Activated CD4-positive, alpha-beta T cell treated with anti-CD3 and anti-CD28 coated beads for 36 hours (primary cell): ENCODE measurements at regions not wholly inside any gene's neighbourhood (a gene's known extent, or its start where the extent isn't known, plus 50 kb on each side); places are given as distances from the start of the nearest gene placed in this dataset.

Experiments
- ATAC-seq: fragments of 200-7000 bp; cut with Tn5 transposase; one replicate; pipeline ENCODE4 v1.10.0; 2021; ENCODE audit warnings: mild to moderate bottlenecking, moderate library complexity
- CTCF ChIA-PET: fragments of 350-600 bp; sonication (Branson Sonifier 250); formaldehyde crosslinking; loops from one replicate; lab custom pipeline; 2021; ENCODE audit warnings: antibody characterized with exemption; lab: Charles Lee
- POLR2A ChIA-PET: fragments of 350-600 bp; sonication (Branson Sonifier 250); formaldehyde crosslinking; loops from one replicate; lab custom pipeline; 2021; ENCODE audit warnings: antibody characterized with exemption, inconsistent platforms; lab: Charles Lee
- DNase-seq: peaks from one replicate; pipeline ENCODE4 v3.0.0-alpha.2; 2020
- H3K27ac Mint-ChIP-seq: one replicate; pipeline ENCODE4 v1.8.0; 2021; ENCODE audit warnings: mixed read lengths
- H3K27me3 Mint-ChIP-seq: one replicate; pipeline ENCODE4 v1.8.0; 2021; ENCODE audit warnings: mixed read lengths
- H3K36me3 Mint-ChIP-seq: one replicate; pipeline ENCODE4 v1.8.0; 2021; ENCODE audit warnings: low read depth, mixed read lengths
- H3K4me1 Mint-ChIP-seq: one replicate; pipeline ENCODE4 v1.8.0; 2021; ENCODE audit warnings: mixed read lengths
- H3K4me3 Mint-ChIP-seq: one replicate; pipeline ENCODE4 v1.8.0; 2021; ENCODE audit warnings: mild to moderate bottlenecking, moderate library complexity, mixed read lengths
- H3K9me3 Mint-ChIP-seq: one replicate; pipeline ENCODE4 v1.8.0; 2021; ENCODE audit warnings: low read depth, mixed read lengths
- intact Hi-C, 2 experiments: fragments of 100-400 bp; cut with DNase I in 1 of 2; cut with micrococcal nuclease in 1 of 2; formaldehyde crosslinking; loops; one replicate each; pipeline versions ENCODE4 v1.14.2 to v1.15.1; 2022 to 2024; cut with DNase I, micrococcal nuclease

- Mint-ChIP-seq H3K9me3 (peaks cover 7% of the 10 kb centered on the region), H3K27me3 (no peaks in the 10 kb centered on the region), H3K27ac (no peak overlapping the region), H3K36me3 (peaks cover 2% of the 10 kb centered on the region), H3K4me1 (no peaks in the 10 kb centered on the region), H3K4me3 (no peak overlapping the region)
- intact Hi-C loops, result loop anchor here in 1 of 2 experiments (10.0 kb wide), 1 partner anchor 59 kb away; no protein-coding TSS in a partner anchor
- ChIA-PET POLR2A (no interaction called here), CTCF (no interaction called here)
- DNase-seq (no peak), ATAC-seq (no peak)
These were observed 646.9 kb upstream of the CDH7 start for GRCh38 chr18:65103864-65104263.

GRCh38 chr18:65093346-65093745 is 657.5 kb upstream of the CDH7 start:
- Mint-ChIP-seq H3K9me3 (peaks cover 2% of the 10 kb centered on the region), H3K27me3 (no peaks in the 10 kb centered on the region), H3K4me1 (no peaks in the 10 kb centered on the region), H3K4me3 (no peak overlapping the region), H3K27ac (no peak overlapping the region), H3K36me3 (no peaks in the 10 kb centered on the region)
- CTCF ChIA-PET, result no interaction called here
- no peak for ATAC-seq
- no peak for DNase-seq
- intact Hi-C loops, result loop anchor here in 1 of 2 experiments (10.0 kb wide), 1 partner anchor 1059 kb away; no protein-coding TSS in a partner anchor
- POLR2A ChIA-PET, result interaction anchor here (0.7 kb wide), 1 partner anchor 1194 kb away, joined by 4 read pairs; no protein-coding TSS in a partner anchor

- no peak overlapping the region for H3K4me3 Mint-ChIP-seq
- no peaks in the 10 kb centered on the region for H3K27me3 Mint-ChIP-seq
- peaks cover 2% of the 10 kb centered on the region for H3K9me3 Mint-ChIP-seq
- H3K27ac Mint-ChIP-seq, result no peak overlapping the region
- intact Hi-C loops, result loop anchor here in 1 of 2 experiments (10.0 kb wide), 1 partner anchor 1057 kb away; no protein-coding TSS in a partner anchor
- ChIA-PET POLR2A (no interaction called here), CTCF (no interaction called here)
- no peaks in the 10 kb centered on the region for H3K36me3 Mint-ChIP-seq
- no peak for DNase-seq
- no peaks in the 10 kb centered on the region for H3K4me1 Mint-ChIP-seq
- ATAC-seq, result no peak
These were observed 659.0 kb upstream of the CDH7 start for GRCh38 chr18:65091744-65092329.

DNA sequence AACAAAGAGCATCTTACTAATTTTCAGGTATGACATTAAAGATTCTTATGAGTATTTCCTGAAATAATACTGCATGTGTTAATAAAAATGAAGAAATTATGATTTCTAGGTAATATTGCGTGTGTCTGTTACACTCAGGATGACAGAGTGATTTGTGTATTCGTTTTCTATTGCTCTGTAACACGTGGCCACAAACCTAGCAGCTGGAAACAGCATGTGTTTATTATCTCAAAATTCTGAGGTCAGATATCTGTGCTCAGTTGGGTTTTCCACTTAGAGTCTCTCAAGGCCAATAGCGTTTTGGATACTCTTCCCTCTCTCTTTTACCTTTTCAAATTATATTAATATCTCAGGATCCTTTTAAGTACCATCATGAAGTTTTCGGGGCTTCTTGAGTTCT is 667.9 kb upstream of the CDH7 start:
- Mint-ChIP-seq H3K27ac (no peak overlapping the region), H3K36me3 (no peaks in the 10 kb centered on the region), H3K4me3 (no peak overlapping the region), H3K27me3 (no peaks in the 10 kb centered on the region), H3K4me1 (no peaks in the 10 kb centered on the region), H3K9me3 (peaks cover 7% of the 10 kb centered on the region)
- CTCF ChIA-PET, result interaction anchor here (1.4 kb wide), 1 partner anchor 13 kb away, joined by 3 read pairs; no protein-coding TSS in a partner anchor
- intact Hi-C loops, result no loop called here
- no peak for ATAC-seq
- no peak for DNase-seq
- POLR2A ChIA-PET, result no interaction called here

DNA sequence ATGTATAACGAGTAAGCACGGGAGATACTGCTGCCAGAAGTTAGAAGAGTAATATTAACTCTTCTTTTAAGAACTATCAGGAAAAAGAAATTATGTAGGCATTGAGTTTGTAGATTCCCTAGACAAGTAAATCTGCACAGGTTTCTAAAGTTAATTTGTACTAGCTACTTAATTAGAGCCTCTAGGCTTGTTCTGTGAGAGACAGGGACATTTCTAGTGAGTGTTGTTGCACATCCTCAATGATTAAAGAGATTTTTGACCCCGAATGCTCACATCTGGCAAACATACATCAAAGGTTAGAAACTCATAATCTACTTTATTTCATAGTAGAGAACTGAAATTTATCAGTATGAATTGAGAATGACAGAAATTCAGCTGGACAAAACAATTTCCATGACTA is 669.0 kb upstream of the CDH7 start:
- ChIA-PET CTCF (interaction anchor here (1.4 kb wide), 1 partner anchor 12 kb away, joined by 3 read pairs; no protein-coding TSS in a partner anchor), POLR2A (no interaction called here)
- intact Hi-C loops, result no loop called here
- H3K9me3 Mint-ChIP-seq, result peaks cover 7% of the 10 kb centered on the region
- DNase-seq (no peak), ATAC-seq (no peak)
- H3K27ac Mint-ChIP-seq, result no peak overlapping the region
- no peak overlapping the region for H3K4me3 Mint-ChIP-seq
- no peaks in the 10 kb centered on the region for H3K27me3 Mint-ChIP-seq
- no peaks in the 10 kb centered on the region for H3K36me3 Mint-ChIP-seq
- no peaks in the 10 kb centered on the region for H3K4me1 Mint-ChIP-seq

DNA sequence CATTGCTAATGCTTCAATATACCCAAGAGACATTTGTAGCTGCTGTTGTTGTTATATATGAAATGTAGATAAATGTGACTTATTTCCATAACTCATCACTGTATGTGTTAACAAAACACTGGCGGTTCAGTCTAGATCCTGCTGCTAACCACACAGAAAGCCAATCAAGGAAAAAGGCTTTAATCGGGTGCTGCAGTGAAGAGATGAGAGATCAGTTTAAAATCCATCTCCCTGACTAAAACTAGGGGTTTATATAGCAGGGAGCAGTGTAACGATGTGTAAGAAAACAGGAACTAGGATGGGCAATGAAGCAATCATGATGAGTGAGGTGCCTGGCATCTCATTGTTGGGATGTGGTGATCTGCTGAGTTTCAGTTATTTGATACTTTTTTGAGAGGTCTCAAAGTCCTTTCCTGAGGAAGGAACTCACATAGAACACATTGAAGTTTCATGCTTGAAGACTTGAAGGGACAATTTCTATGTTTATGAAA is 677.7 kb upstream of the CDH7 start:
- intact Hi-C loops, result no loop called here
- Mint-ChIP-seq H3K36me3 (no peaks in the 10 kb centered on the region), H3K27me3 (no peaks in the 10 kb centered on the region), H3K4me1 (no peaks in the 10 kb centered on the region), H3K4me3 (no peak overlapping the region), H3K27ac (no peak overlapping the region), H3K9me3 (peaks cover 5% of the 10 kb centered on the region)
- no peak for ATAC-seq
- ChIA-PET CTCF (no interaction called here), POLR2A (no interaction called here)
- no peak for DNase-seq

GRCh38 chr18:65057439-65058083 is 693.3 kb upstream of the CDH7 start:
- no peak for DNase-seq
- no peaks in the 10 kb centered on the region for H3K36me3 Mint-ChIP-seq
- H3K27me3 Mint-ChIP-seq, result no peaks in the 10 kb centered on the region
- CTCF ChIA-PET, result no interaction called here
- no peak overlapping the region for H3K27ac Mint-ChIP-seq
- POLR2A ChIA-PET, result no interaction called here
- no peak overlapping the region for H3K4me3 Mint-ChIP-seq
- no peaks in the 10 kb centered on the region for H3K4me1 Mint-ChIP-seq
- H3K9me3 Mint-ChIP-seq, result peaks cover 14% of the 10 kb centered on the region
- ATAC-seq, result no peak
- intact Hi-C loops, result no loop called here

DNA sequence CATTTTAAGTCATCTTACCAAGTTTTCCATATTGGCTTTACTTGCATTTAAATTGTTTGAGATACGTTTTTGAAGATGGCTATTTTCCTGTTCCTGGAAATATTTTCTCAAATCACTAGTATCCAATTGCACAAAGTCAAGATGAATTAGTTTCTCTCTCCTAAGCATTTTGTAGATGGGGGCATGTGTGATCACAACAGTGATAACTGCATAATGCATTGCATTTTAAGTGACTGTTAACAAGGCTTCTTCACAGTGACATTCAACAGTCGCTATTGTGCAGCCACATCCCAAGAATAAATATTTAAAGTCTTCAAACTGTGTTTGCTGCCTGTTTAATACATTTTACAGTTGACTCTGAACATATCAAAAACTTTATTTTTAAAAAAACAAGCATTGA is 694.2 kb upstream of the CDH7 start:
- ChIA-PET POLR2A (no interaction called here), CTCF (no interaction called here)
- Mint-ChIP-seq H3K9me3 (peaks cover 11% of the 10 kb centered on the region), H3K27ac (no peak overlapping the region), H3K36me3 (no peaks in the 10 kb centered on the region), H3K4me3 (no peak overlapping the region), H3K4me1 (no peaks in the 10 kb centered on the region), H3K27me3 (no peaks in the 10 kb centered on the region)
- no peak for ATAC-seq
- intact Hi-C loops, result no loop called here
- DNase-seq, result no peak

GRCh38 chr18:65049586-65049985 is 701.2 kb upstream of the CDH7 start:
- H3K27me3 Mint-ChIP-seq, result no peaks in the 10 kb centered on the region
- no peak overlapping the region for H3K27ac Mint-ChIP-seq
- no peaks in the 10 kb centered on the region for H3K36me3 Mint-ChIP-seq
- ChIA-PET POLR2A (no interaction called here), CTCF (interaction anchor here (1.1 kb wide), 1 partner anchor 51 kb away, joined by 3 read pairs; no protein-coding TSS in a partner anchor)
- intact Hi-C loops, result loop anchor here in 1 of 2 experiments (10.0 kb wide), 1 partner anchor 55 kb away; no protein-coding TSS in a partner anchor
- peaks cover 9% of the 10 kb centered on the region for H3K9me3 Mint-ChIP-seq
- H3K4me1 Mint-ChIP-seq, result no peaks in the 10 kb centered on the region
- DNase-seq (no peak), ATAC-seq (no peak)
- no peak overlapping the region for H3K4me3 Mint-ChIP-seq

DNA sequence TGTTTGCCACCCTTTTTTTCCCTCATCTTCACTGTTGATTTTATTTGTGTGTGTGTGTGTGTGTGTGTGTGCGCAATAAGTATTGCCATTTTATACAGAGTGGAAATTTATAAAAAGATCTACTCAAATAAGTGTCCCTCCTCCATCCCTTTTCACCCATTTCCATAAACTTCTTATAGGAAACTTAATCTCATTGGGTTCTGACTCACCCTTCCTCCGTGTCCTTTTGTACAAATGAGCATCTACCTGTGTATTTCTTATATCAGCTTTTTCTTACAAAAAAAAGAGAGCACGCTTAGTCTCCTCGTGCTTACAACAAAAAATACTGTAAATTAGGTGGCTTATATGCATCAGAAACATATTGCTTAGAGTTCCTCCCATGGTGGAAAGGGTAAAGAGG is 711.2 kb upstream of the CDH7 start:
- H3K4me1 Mint-ChIP-seq, result no peaks in the 10 kb centered on the region
- intact Hi-C loops, result no loop called here
- ChIA-PET CTCF (no interaction called here), POLR2A (no interaction called here)
- H3K27ac Mint-ChIP-seq, result no peak overlapping the region
- no peaks in the 10 kb centered on the region for H3K36me3 Mint-ChIP-seq
- DNase-seq (no peak), ATAC-seq (no peak)
- no peak overlapping the region for H3K4me3 Mint-ChIP-seq
- H3K27me3 Mint-ChIP-seq, result no peaks in the 10 kb centered on the region
- no peaks in the 10 kb centered on the region for H3K9me3 Mint-ChIP-seq

GRCh38 chr18:65035701-65036100 is 715.1 kb upstream of the CDH7 start:
- intact Hi-C loops, result no loop called here
- H3K27ac Mint-ChIP-seq, result no peak overlapping the region
- DNase-seq (no peak), ATAC-seq (no peak)
- H3K36me3 Mint-ChIP-seq, result no peaks in the 10 kb centered on the region
- ChIA-PET CTCF (no interaction called here), POLR2A (no interaction called here)
- H3K9me3 Mint-ChIP-seq, result peaks cover 5% of the 10 kb centered on the region
- no peak overlapping the region for H3K4me3 Mint-ChIP-seq
- no peaks in the 10 kb centered on the region for H3K4me1 Mint-ChIP-seq
- no peaks in the 10 kb centered on the region for H3K27me3 Mint-ChIP-seq

DNA sequence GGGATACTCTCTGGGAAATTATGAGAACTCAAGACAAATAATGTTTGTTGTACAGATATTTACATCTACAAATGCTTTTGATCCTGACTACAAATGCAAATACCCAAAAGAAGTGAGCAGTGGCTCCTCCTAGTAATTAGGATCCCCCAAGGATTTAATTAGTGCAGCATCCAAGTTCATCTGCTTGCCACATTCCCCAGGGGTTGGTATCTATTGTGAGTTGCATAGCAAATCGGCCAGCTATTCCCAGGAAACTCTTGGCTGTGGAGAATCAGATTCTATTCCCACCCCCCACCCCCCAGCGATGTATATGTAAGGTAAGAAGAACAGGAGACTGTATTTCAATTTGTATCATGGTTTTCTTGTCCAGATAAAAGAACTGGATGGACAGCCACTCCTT is 725.1 kb upstream of the CDH7 start:
- POLR2A ChIA-PET, result no interaction called here

More for the DNA sequence above, 725.1 kb upstream of the CDH7 start:
- DNase-seq (no peak), ATAC-seq (no peak)
- Mint-ChIP-seq H3K27ac (no peak overlapping the region), H3K4me1 (no peaks in the 10 kb centered on the region), H3K36me3 (no peaks in the 10 kb centered on the region), H3K9me3 (peaks cover under 1% of the 10 kb centered on the region), H3K4me3 (no peak overlapping the region), H3K27me3 (no peaks in the 10 kb centered on the region)
- CTCF ChIA-PET, result no interaction called here
- intact Hi-C loops, result no loop called here
